H1 (cell line): ENCODE measurements at regions not wholly inside any gene's neighbourhood (a gene's known extent, or its start where the extent isn't known, plus 50 kb on each side); places are given as distances from the start of the nearest gene placed in this dataset.

Source experiments
- CTCF ChIA-PET: fragments of 300-600 bp; sonication (Branson Sonifier 250); formaldehyde crosslinking; loops from one replicate; lab custom pipeline; 2021; ENCODE audit not compliant: partially characterized antibody; lab: Charles Lee
- POLR2A ChIA-PET: fragments of 300-600 bp; sonication (Branson Sonifier 250); formaldehyde crosslinking; loops from one replicate; lab custom pipeline; 2021; ENCODE audit warnings: inconsistent platforms; ENCODE audit not compliant: partially characterized antibody; lab: Charles Lee
- DNase-seq, 2 experiments: peaks; one replicate each; pipeline versions ENCODE4 v3.0.0 to v3.0.0-alpha.2; 2010 to 2022; ENCODE audit warnings: low spot score in 2 of 2, low read depth in 1 of 2, mixed read lengths in 1 of 2
- FAIRE-seq: peaks from 2 replicates; lab custom pipeline; 2011; peaks lifted over from hg19 to GRCh38; lab: Jason Lieb, UNC
- H2AFZ ChIP-seq: 2 replicates; pipeline ENCODE4 v1.8.1; 2012; ENCODE audit warnings: low read length, inconsistent platforms
- H2AK5ac ChIP-seq: 2 replicates; pipeline ENCODE4 v1.6.1; 2013; ENCODE audit warnings: low read depth, low read length
- H2BK120ac ChIP-seq: replicated peaks from 2 replicates; pipeline ENCODE3; 2013; ENCODE audit warnings: low read depth, low read length, inconsistent platforms
- H2BK12ac ChIP-seq: 2 replicates; pipeline ENCODE4 v1.6.1; 2013; ENCODE audit warnings: low read depth, low read length
- H2BK15ac ChIP-seq: 2 replicates; pipeline ENCODE4 v1.6.1; 2013; ENCODE audit warnings: low read length
- H2BK20ac ChIP-seq: 2 replicates; pipeline ENCODE4 v1.6.1; 2013; ENCODE audit warnings: low read length
- H2BK5ac ChIP-seq: 2 replicates; pipeline ENCODE4 v1.6.1; 2013; ENCODE audit warnings: low read depth, low read length
- H3K14ac ChIP-seq: 2 replicates; pipeline ENCODE4 v1.6.1; 2013; ENCODE audit warnings: inconsistent platforms; ENCODE audit not compliant: insufficient read length
- H3K18ac ChIP-seq: 2 replicates; pipeline ENCODE4 v1.6.1; 2013; ENCODE audit warnings: low read length; ENCODE audit errors: extremely low read depth
- H3K23ac ChIP-seq: 2 replicates; pipeline ENCODE4 v1.6.1; 2013; ENCODE audit warnings: inconsistent platforms; ENCODE audit not compliant: insufficient read length
- H3K23me2 ChIP-seq: 2 replicates; pipeline ENCODE4 v1.6.1; 2013; ENCODE audit warnings: low read depth, low read length
- H3K27ac ChIP-seq: 2 replicates; pipeline ENCODE4 v1.6.1; 2011; ENCODE audit warnings: low read depth, low read length, inconsistent platforms
- H3K27me3 ChIP-seq, 4 experiments: replicated peaks in 1 of 4; 1 replicate in 1 of 4; 2 replicates in 3 of 4; pipeline versions ENCODE4 v1.6.1 to v1.8.1; 2011 to 2013; ENCODE audit warnings: low read length in 3 of 4, mild to moderate bottlenecking in 3 of 4, inconsistent platforms in 2 of 4, mixed read lengths in 2 of 4, moderate library complexity in 1 of 4; ENCODE audit not compliant: control insufficient read depth in 3 of 4, insufficient read depth in 3 of 4; ENCODE audit errors: extremely low read depth in 1 of 4
- H3K36me3 ChIP-seq, 4 experiments: 2 replicates each; pipeline versions ENCODE4 v1.6.1 to v1.8.1; 2011 to 2013; ENCODE audit warnings: mild to moderate bottlenecking in 4 of 4, low read length in 3 of 4, moderate library complexity in 2 of 4, control low read depth in 1 of 4, inconsistent platforms in 1 of 4; ENCODE audit not compliant: insufficient read depth in 4 of 4, control insufficient read depth in 2 of 4
- H3K4ac ChIP-seq: replicated peaks from 2 replicates; pipeline ENCODE3; 2013; ENCODE audit warnings: low read length, low read depth, mixed read lengths, inconsistent platforms; ENCODE audit not compliant: insufficient read length
- H3K4me1 ChIP-seq, 4 experiments: replicated peaks in 1 of 4; 1 replicate in 1 of 4; 2 replicates in 3 of 4; pipeline versions ENCODE4 v1.6.1 to v1.8.1; 2011 to 2013; ENCODE audit warnings: low read length in 3 of 4, inconsistent platforms in 2 of 4, mixed read lengths in 1 of 4; ENCODE audit not compliant: insufficient read depth in 4 of 4, control insufficient read depth in 3 of 4
- H3K4me2 ChIP-seq, 2 experiments: 2 replicates each; pipeline versions ENCODE4 v1.6.1 to v1.8.1; 2011 to 2013; ENCODE audit warnings: low read depth in 2 of 2, low read length in 2 of 2, control low read depth in 1 of 2, inconsistent platforms in 1 of 2, mild to moderate bottlenecking in 1 of 2; ENCODE audit not compliant: insufficient read depth in 1 of 2
- H3K4me3 ChIP-seq, 4 experiments: fragments of 200-600, 300-600 bp in 1 of 4; sonication (generic), shearing (Covaris generic), sonication (Bioruptor Twin) in 1 of 4; 2 replicates each; pipeline versions ENCODE4 v1.5.1 to v1.8.1; 2011 to 2016; ENCODE audit warnings: low read length in 4 of 4, low read depth in 3 of 4, control low read depth in 2 of 4, inconsistent platforms in 2 of 4, mild to moderate bottlenecking in 2 of 4, mixed read lengths in 1 of 4, moderate library complexity in 1 of 4; ENCODE audit not compliant: insufficient read depth in 2 of 4; ENCODE audit errors: extremely low read depth in 1 of 4
- H3K56ac ChIP-seq: replicated peaks from 2 replicates; pipeline ENCODE3; 2013; ENCODE audit warnings: low read depth, mild to moderate bottlenecking, mixed read lengths, low read length, inconsistent platforms; ENCODE audit not compliant: insufficient read length
- H3K79me1 ChIP-seq: 2 replicates; pipeline ENCODE4 v1.6.1; 2013; ENCODE audit warnings: low read depth, low read length, control low read depth
- H3K79me2 ChIP-seq, 2 experiments: 2 replicates each; pipeline versions ENCODE4 v1.6.1 to v1.8.1; 2012 to 2013; ENCODE audit warnings: low read length in 2 of 2, mild to moderate bottlenecking in 2 of 2, inconsistent platforms in 1 of 2; ENCODE audit not compliant: insufficient read depth in 2 of 2, control insufficient read depth in 1 of 2
- H3K9ac ChIP-seq, 4 experiments: replicated peaks in 1 of 4; 1 replicate in 1 of 4; 2 replicates in 3 of 4; pipeline versions ENCODE4 v1.6.1 to v1.8.1; 2011 to 2013; ENCODE audit warnings: low read depth in 3 of 4, low read length in 3 of 4, control low read depth in 2 of 4, mild to moderate bottlenecking in 2 of 4, moderate library complexity in 2 of 4, inconsistent platforms in 1 of 4; ENCODE audit errors: extremely low read depth in 1 of 4
- H3K9me3 ChIP-seq, 2 experiments: 2 replicates each; pipeline versions ENCODE4 v1.6.1 to v1.8.1; 2012 to 2013; ENCODE audit warnings: mild to moderate bottlenecking in 2 of 2, moderate library complexity in 2 of 2, control low read depth in 1 of 2, inconsistent platforms in 1 of 2, low read depth in 1 of 2, low read length in 1 of 2, mixed read lengths in 1 of 2; ENCODE audit not compliant: insufficient read depth in 2 of 2
- H4K20me1 ChIP-seq, 2 experiments: replicated peaks in 1 of 2; 2 replicates each; pipeline versions ENCODE3 to v1.8.1; 2011 to 2013; ENCODE audit warnings: inconsistent platforms in 2 of 2, low read length in 2 of 2, mild to moderate bottlenecking in 1 of 2; ENCODE audit not compliant: insufficient read depth in 2 of 2, control insufficient read depth in 1 of 2
- H4K5ac ChIP-seq: 2 replicates; pipeline ENCODE4 v1.6.1; 2013; ENCODE audit warnings: low read length, low read depth, mixed read lengths, inconsistent platforms; ENCODE audit not compliant: insufficient read length
- H4K8ac ChIP-seq: 2 replicates; pipeline ENCODE4 v1.8.0; 2013; ENCODE audit warnings: mild to moderate bottlenecking, moderate library complexity, low read length, inconsistent platforms; ENCODE audit not compliant: insufficient read depth; ENCODE audit errors: extremely low read depth
- H4K91ac ChIP-seq: replicated peaks from 2 replicates; pipeline ENCODE3; 2013; ENCODE audit warnings: low read length, mixed read lengths, inconsistent platforms; ENCODE audit not compliant: insufficient read length
- BRCA1 ChIP-seq: IDR thresholded peaks from 2 replicates; pipeline ENCODE4 v1.6.1; 2012; ENCODE audit warnings: low read depth, low read length, improper control_type of control experiment
- CEBPB ChIP-seq: IDR thresholded peaks from 2 replicates; pipeline ENCODE4 v1.6.1; 2012; ENCODE audit warnings: low read depth, low read length
- CHD1 ChIP-seq: IDR thresholded peaks from 2 replicates; pipeline ENCODE4 v1.6.1; 2012; ENCODE audit warnings: low read depth, low read length, improper control_type of control experiment
- CREB1 ChIP-seq: IDR thresholded peaks from 2 replicates; pipeline ENCODE4 v1.6.1; 2012; ENCODE audit warnings: inconsistent platforms
- CTBP2 ChIP-seq: IDR thresholded peaks from 2 replicates; pipeline ENCODE4 v1.7.0; 2011; ENCODE audit warnings: borderline replicate concordance, mild to moderate bottlenecking, moderate library complexity, mixed read lengths, low read length; ENCODE audit not compliant: insufficient read depth, insufficient read length
- NRF1 ChIP-seq: IDR thresholded peaks from 2 replicates; pipeline ENCODE4 v1.6.1; 2011; ENCODE audit warnings: mild to moderate bottlenecking, low read depth, low read length, improper control_type of control experiment
- PHF8 ChIP-seq: fragments of 200-600 bp; sonication (generic); conservative IDR thresholded peaks from 2 replicates; pipeline ENCODE4 v1.7.1; 2012; ENCODE audit warnings: low read depth, mild to moderate bottlenecking, inconsistent platforms, low read length, moderate library complexity
- POLR2AphosphoS5 ChIP-seq: IDR thresholded peaks from 2 replicates; pipeline ENCODE4 v1.6.1; 2011; ENCODE audit warnings: low read depth, low read length
- WGBS, 2 experiments: shearing (Covaris generic) in 1 of 2; methylation state at CpG; one replicate each; pipeline versions ENCODE4 v1.1.6 to v1.1.7; 2013 to 2015; ENCODE audit warnings: low lambda C conversion rate in 2 of 2, mixed read lengths in 2 of 2, inconsistent platforms in 1 of 2, low coverage in 1 of 2, missing lambda C conversion rate in 1 of 2; ENCODE audit not compliant: insufficient replicate concordance in 2 of 2, insufficient coverage in 1 of 2, insufficient read length in 1 of 2; ENCODE audit errors: extremely low coverage in 1 of 2, missing lambda C conversion rate in 1 of 2; 5-methylcytosine and 5-hydroxymethylcytosine counted together

DNA sequence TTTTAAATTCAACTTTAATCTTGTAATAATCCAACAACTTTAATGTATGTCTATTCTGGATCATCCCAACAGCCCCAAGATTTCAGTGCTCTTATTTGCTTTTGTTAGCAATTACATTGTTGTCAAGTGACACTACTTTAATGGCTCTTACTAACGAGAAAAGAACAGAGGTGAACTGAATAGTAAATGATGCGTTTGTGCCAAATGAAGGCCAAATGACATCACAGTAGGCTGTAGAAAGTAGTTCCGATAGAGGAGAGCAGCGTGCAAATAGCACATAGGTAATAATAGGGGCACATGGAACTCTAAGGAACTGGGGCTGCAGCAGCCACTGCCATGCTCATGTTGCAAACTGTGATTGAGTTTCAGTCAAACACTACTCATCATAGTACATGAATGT lies 301.9 kb downstream of the LMX1A start:
- H3K36me3 ChIP-seq, result no peaks in the 10 kb centered on the region
- H4K8ac ChIP-seq, result no peak overlapping the region
- no peaks in the 10 kb centered on the region for H3K9me3 ChIP-seq
- ChIA-PET POLR2A (no interaction called here), CTCF (no interaction called here)
- H3K14ac ChIP-seq, result no peak overlapping the region
- no peak overlapping the region for H2BK12ac ChIP-seq
- no peak overlapping the region for H3K27ac ChIP-seq
- H3K4ac ChIP-seq, result no peak overlapping the region
- no peak for FAIRE-seq
- no peak overlapping the region for H4K5ac ChIP-seq
- no peak overlapping the region for H3K23ac ChIP-seq
- WGBS, 2 experiments, result 95% methylated on average over 4 of the region's 4 CpGs; no CpG with 5 or more reads in 1 of the 2 experiments
- no peak overlapping the region for H2BK15ac ChIP-seq
- TF ChIP-seq BRCA1, result no peak
- no peak for TF ChIP-seq CTBP2
- TF ChIP-seq CREB1, result no peak
- TF ChIP-seq POLR2AphosphoS5, result no peak
- TF ChIP-seq CHD1, result no peak
- TF ChIP-seq NRF1, result no peak
- TF ChIP-seq PHF8, result no peak
- TF ChIP-seq CEBPB, result no peak
- H4K91ac ChIP-seq, result no peak overlapping the region
- no peak overlapping the region for H3K56ac ChIP-seq
- H3K4me1 ChIP-seq, result peaks cover 0 to 6% (median 1%) of the 10 kb centered on the region in 4 experiments; a peak in 3 of 7 replicates
- H3K79me1 ChIP-seq, result no peaks in the 10 kb centered on the region
- H2BK120ac ChIP-seq, result no peak overlapping the region
- no peak overlapping the region for H3K4me3 ChIP-seq
- no peaks in the 10 kb centered on the region; a peak in 1 of 7 replicates for H3K27me3 ChIP-seq
- H2AFZ ChIP-seq, result no peak overlapping the region
- no peak overlapping the region for H2BK20ac ChIP-seq
- no peak overlapping the region for H3K18ac ChIP-seq
- no peak overlapping the region for H3K9ac ChIP-seq
- DNase-seq, result no peak
- H3K4me2 ChIP-seq, result no peak overlapping the region
- H2AK5ac ChIP-seq, result no peak overlapping the region
- no peaks in the 10 kb centered on the region for H4K20me1 ChIP-seq
- no peak overlapping the region for H2BK5ac ChIP-seq
- H3K79me2 ChIP-seq, result no peaks in the 10 kb centered on the region
- H3K23me2 ChIP-seq, result no peaks in the 10 kb centered on the region; the same call in none of the 2 replicates
